Fibroblast of pulmonary artery (primary cell): ENCODE measurements at regions not wholly inside any gene's neighbourhood (a gene's known extent, or its start where the extent isn't known, plus 50 kb on each side); places are given as distances from the start of the nearest gene placed in this dataset.
"Not testable (repeated sequence)": the region's sequence is repeated elsewhere in the genome, so short reads cannot be mapped to it uniquely, and the experiment has no call there.

Experiments
- DNase-seq: peaks from one replicate; pipeline ENCODE4 v3.0.0-alpha.2; 2010; ENCODE audit warnings: low read depth
- H3K4me3 ChIP-seq: replicated peaks from 2 replicates; pipeline ENCODE4 v1.5.1; 2011; ENCODE audit warnings: low read depth, mild to moderate bottlenecking, control low read depth, low read length, moderate library complexity
- CTCF ChIP-seq: IDR thresholded peaks from 2 replicates; pipeline ENCODE4 v1.5.1; 2011; ENCODE audit warnings: mild to moderate bottlenecking, control low read depth, low read length, inconsistent platforms; ENCODE audit errors: missing control alignments

GRCh38 chrX:52261125-52261462, 76.4 kb downstream of the MAGED4 start:
- no peak for DNase-seq
- TF ChIP-seq CTCF, result no peak
- peak overlapping the region; percentile 72 for H3K4me3 ChIP-seq

- TF ChIP-seq CTCF, result peak; percentile 60
- DNase-seq, result peak; percentile 89
- peak overlapping the region; percentile 72 for H3K4me3 ChIP-seq
Measured at GRCh38 chrX:52261463-52262194, 76.9 kb downstream of the MAGED4 start.

GRCh38 chrX:52262195-52262546, 77.5 kb downstream of the MAGED4 start:
- TF ChIP-seq CTCF, result no peak
- peak overlapping the region; percentile 72 for H3K4me3 ChIP-seq

GRCh38 chrX:52263417-52263816, 78.7 kb downstream of the MAGED4 start:
- DNase-seq, result no peak
- no peak for TF ChIP-seq CTCF
- H3K4me3 ChIP-seq, result no peak overlapping the region

More at GRCh38 chrX:52262195-52262546, 77.5 kb downstream of the MAGED4 start:
- DNase-seq, result peak; percentile 1

GRCh38 chrX:52265713-52266112, 81.0 kb downstream of the MAGED4 start:
- no peak for DNase-seq
- TF ChIP-seq CTCF, result no peak

GRCh38 chrX:52268502-52268901, 83.8 kb downstream of the MAGED4 start:
- H3K4me3 ChIP-seq, DNase-seq: not testable (repeated sequence)

More at GRCh38 chrX:52265713-52266112, 81.0 kb downstream of the MAGED4 start:
- no peak overlapping the region for H3K4me3 ChIP-seq

- no peak for TF ChIP-seq CTCF
- DNase-seq, result no peak
- H3K4me3 ChIP-seq, result no peak overlapping the region
Measured at GRCh38 chrX:52270453-52271116, 85.9 kb downstream of the MAGED4 start.
